ENCODE measurements at regions not wholly inside any gene's neighbourhood (a gene's known extent, or its start where the extent isn't known, plus 50 kb on each side); places are given as distances from the start of the nearest gene placed in this dataset.

- DNase-seq (ENCODE audit: low spot score) = no peak
Measured at GRCh38 chr1:198032668-198033067, 115.5 kb downstream of the LHX9 start.

DNA sequence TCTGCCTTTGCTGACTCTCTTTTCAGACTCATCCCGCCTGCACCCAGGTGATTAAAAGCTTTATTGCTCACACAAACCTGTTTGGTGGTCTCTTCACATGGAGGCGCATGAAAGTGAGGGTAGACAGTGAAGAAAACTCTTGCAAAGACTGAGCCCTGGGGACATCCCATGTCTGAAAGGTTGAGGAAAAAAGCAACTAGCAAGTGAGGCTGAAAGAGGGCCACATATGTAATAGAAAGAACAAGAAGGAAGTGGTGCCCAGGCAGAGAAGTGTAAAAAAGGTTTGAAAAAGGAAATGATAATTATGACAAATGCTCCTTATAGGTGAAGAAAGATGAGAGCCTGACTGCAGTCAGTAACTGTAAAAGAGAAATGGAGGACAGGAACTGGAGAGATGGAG, 115.9 kb upstream of the NEK7 start:
- DNase-seq (ENCODE audit: low spot score) = no peak

GRCh38 chr1:198042168-198042567, 114.6 kb upstream of the NEK7 start:
- no peak for DNase-seq (ENCODE audit: low spot score)

DNA sequence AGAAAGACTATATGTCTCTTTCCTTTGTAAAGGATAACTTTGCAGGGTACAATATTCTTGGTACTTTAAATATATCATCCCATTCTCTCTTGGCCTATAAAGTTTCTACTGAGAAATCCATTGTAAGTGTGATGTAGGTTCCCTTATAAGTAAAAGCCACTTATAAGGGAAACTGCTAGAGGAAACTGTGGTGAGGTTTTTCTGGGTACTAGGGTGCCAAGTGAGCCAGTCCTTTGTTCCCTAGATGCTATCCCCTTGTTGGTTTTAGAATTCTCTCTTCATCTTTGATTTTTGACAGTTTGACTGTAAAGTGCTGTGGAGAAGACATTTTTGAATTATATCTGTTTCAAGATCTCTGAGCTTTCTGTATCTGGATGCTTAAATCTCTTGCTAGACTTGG, 108.9 kb upstream of the NEK7 start:
- no peak for DNase-seq (ENCODE audit: low spot score)

DNA sequence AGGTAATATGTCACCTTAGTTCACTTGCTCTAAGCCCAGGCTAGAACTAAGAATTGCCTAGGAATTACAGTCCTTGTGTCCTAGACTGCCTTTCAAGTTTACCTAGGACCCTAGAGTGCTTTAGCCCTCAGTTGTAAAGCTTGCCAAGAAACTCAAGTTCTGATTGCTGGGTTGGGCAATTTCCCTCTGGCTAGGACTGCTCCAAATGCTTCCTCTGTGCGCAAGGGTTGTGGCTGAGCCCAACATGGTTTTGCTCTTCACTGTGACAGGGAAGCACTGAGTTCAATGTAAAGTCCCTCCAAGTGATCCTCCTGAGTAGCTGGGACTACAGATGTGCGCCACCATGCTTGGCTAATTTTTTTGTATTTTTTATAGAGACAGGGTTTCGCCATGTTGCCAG, 102.3 kb upstream of the NEK7 start:
- DNase-seq (ENCODE audit: low spot score) = no peak

- no peak for DNase-seq (ENCODE audit: low spot score)
Measured at GRCh38 chr1:198056255-198056654, 100.5 kb upstream of the NEK7 start.

- no peak for DNase-seq (ENCODE audit: low spot score)
Measured at GRCh38 chr1:198064181-198064580, 92.6 kb upstream of the NEK7 start.

- no peak for DNase-seq (ENCODE audit: low spot score)
Measured at GRCh38 chr1:198068285-198068684, 88.5 kb upstream of the NEK7 start.

GRCh38 chr1:198072177-198072576, 84.6 kb upstream of the NEK7 start:
- DNase-seq (ENCODE audit: low spot score) = peak; percentile 26

GRCh38 chr1:198075296-198075695, 81.5 kb upstream of the NEK7 start:
- DNase-seq (ENCODE audit: low spot score) = no peak

DNA sequence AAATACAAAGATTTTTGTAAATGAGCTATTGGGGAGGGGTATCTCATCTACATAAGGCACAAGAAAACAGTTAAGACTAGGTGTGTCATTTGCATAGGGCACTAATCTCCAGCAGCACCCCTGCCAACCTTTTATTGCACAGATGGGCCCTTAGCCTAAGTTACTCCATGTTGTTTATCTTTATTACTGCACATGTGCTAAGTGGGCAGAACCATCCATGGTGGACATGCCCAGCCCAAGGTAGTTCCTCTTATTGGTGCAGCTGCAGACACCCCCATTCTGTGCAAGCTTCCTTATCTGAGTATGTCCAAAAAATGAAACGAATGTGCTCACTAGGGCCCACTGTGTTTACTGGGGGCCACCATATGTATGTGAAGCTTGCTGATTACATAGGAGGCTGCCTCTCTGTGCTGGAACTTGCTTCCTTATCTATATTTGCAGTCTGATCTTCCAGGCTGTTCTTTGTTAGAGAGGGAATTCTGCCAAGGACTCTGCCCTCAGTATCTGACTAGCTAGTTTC, 77.3 kb upstream of the NEK7 start:
- no peak for DNase-seq (ENCODE audit: low spot score)

DNA sequence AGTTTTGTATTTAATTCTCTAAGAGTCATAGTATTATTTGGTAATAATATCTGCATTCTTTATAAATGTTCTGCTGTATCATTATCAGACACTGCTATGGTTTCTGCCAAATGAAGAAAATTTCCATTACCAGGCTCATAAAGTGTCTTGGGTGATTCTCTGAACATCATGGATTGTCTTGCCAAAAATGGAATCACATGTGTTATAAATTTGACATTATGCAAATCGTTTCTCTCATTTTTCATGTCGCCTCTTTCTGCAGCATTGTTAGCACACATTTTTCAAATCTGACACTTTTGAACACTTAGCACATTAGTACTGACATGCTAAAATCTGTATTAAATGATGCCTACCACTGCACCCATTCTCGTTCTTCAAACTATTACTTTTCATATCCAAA, 74.2 kb upstream of the NEK7 start:
- DNase-seq (ENCODE audit: low spot score) = no peak

GRCh38 chr1:198083549-198083948, 73.2 kb upstream of the NEK7 start:
- DNase-seq (ENCODE audit: low spot score) = no peak

- no peak for DNase-seq (ENCODE audit: low spot score)
Measured at GRCh38 chr1:198084241-198084908, 72.4 kb upstream of the NEK7 start.

- no peak for DNase-seq (ENCODE audit: low spot score)
Measured at GRCh38 chr1:198086051-198086745, 70.6 kb upstream of the NEK7 start.

DNA sequence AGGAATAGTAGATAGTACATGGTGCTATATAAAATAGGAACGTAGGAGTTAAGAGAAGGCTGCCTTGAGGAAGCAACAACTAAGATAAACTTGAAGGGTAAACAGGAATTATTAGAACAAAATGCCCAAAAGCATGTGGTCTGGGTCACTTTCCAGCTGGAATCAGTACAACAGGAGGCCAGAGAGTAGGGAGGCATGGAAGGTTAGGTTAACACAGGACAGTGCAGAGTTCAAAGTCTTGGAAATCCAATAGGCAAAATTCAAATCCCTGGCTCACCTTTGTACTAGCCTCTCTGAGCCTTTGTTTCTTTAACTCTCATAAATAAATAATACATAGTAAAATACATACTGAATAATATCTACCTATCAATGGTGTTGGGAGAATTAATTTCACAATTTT, 69.0 kb upstream of the NEK7 start:
- DNase-seq (ENCODE audit: low spot score) = no peak

DNA sequence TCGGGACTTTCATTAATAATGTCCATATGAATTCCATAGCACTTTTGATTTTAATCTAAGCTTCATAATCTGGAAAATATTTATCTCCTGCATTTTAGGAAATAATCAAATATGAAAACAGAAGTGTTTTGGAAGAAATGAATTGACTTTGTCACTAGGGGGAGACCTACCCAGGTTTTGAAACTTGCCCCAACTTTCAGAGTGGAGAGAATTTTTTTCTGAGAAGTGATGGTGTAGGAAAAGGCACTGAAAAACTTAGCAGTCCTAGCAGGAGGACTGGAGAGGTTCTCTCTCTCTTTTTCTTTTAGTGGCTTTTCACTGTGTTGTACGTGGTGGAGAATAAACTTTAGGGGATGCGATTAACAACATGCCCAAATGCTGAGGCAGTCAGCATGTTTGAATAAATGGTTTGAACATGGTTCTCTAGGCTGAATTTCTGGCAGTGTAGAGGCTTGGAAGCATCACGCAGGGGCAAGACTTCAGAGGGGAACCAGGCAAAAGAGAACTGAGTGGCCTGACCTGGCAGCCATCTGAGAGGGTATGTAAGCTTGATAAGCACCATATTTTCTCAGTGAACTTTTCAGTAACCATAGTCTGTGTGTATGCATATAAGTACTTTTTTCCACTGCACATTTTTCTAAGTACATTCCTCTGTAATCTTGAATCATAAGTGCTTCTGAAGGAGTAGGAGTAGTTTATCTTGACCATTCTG, 68.3 kb upstream of the NEK7 start:
- peak; percentile 74 for DNase-seq (ENCODE audit: low spot score)

DNA sequence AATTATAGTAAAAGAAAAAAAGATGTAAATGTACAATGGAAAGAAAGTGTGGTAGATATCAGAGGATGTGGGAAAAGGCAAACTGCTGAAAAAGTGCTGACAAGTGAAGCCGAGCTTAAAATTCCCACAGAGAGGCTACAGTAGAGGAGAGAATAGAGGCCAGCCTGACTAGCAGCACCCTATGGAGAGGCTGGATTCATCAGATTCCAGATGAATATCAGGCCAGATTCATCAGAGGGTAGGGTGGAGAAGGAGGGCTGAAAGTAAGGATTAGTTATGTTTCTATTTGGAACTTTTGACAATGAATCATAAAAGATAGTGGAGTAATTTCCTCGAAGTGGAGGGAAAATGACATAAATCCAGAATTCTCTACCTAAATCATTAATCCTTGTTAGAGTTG, 60.4 kb upstream of the NEK7 start:
- no peak for DNase-seq (ENCODE audit: low spot score)

DNA sequence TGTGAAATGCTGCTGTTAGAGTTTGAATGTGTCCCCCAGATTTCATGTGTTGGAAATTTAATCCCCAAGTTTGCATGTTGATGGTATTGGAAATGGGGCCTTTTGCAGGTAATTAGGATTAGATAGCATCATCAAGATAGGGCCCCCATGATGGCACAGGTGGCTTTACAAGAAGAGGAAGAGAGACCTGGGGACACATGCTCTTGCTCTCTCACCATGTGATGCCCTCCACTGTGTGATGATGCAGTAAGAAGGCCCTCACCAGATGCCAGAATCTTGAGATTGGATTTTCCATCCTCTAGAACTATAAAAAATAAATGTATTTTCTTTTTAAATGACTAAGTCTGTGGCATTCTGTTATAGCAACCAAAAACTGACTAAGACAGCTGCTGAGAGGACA, 57.0 kb upstream of the NEK7 start:
- no peak for DNase-seq (ENCODE audit: low spot score)

DNA sequence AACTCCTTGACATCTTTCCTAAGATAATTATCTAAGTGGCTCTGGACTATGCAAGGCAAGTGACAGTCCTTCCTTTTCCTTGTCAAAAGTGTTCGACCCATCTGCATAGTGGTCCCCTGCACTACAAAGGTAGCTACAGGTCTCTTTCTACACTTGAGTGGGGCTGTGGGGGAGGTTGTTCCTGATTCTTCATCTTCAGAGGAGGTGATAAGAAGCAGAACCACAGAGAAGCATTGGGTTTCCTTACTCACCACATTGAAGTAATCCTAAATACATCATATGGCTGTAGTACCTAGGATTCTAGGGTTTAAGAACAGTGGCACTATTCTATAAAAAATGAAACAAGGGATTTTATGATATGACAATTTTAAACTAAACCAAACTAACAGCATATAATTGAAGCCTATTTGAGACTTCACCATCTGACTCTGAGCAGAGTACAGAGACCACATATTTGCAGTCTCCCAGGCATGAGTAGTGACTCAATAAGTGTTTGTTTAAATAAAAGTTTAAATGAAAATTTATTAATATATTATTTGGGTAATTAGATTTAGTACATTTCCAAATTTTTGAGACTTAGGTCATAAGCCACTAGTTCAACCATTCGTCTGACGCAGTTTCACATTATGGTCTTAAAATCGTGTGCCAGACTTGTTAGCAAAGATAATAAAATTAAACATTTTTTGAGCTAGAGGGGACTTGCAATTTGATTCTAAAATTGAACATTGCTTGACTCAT, 54.9 kb upstream of the NEK7 start:
- DNase-seq (ENCODE audit: low spot score) = no peak

GRCh38 chr1:198102454-198102827, 54.4 kb upstream of the NEK7 start:
- no peak for DNase-seq (ENCODE audit: low spot score)

DNA sequence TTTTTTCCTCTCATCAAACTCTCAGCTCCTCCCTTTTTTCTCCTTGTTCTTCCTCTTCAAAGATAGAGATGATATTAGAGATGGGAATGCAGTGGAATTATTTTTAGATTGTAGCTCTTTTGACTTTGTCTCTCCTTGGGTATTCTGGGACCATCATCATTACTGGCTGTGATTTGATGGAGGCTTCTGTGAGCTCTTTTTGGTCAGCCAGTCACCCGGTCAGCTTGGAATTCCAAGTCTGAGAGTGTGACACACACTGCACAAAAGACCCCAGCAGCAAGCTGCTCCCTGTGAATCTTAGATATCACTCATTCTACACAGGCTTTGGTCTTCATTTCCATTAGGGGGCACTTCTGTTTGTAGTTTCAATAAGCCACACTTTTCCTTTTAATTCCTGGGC, 51.6 kb upstream of the NEK7 start:
- DNase-seq (ENCODE audit: low spot score) = no peak
